ENCODE measurements at regions not wholly inside any gene's neighbourhood (a gene's known extent, or its start where the extent isn't known, plus 50 kb on each side); places are given as distances from the start of the nearest gene placed in this dataset.

DNA sequence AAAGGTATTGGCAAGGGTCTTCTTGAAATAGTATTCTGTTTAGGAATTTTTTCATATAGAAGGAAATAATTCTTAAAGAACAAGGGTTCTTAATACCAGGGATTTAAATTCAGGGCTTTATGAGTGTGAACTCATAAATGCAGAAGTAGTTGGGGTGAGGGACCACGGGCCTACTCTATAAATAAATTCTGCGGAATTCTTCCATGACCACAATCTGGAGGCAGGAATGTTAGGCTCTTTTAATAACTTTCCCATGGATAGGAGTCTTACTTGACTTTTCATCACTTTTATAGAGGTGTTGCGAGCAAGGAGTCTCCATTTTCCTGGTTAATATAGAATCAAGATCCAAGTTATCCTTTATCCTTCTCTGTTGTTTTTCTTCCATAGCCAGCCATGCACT lies 76.7 kb upstream of the SLC4A4 start:
- no peak overlapping the region for H3K27ac ChIP-seq
- no peak overlapping the region for H3K4me3 ChIP-seq (IDR thresholded peaks at IDR 0.05; ENCODE audit: insufficient read depth, low read depth, low read length)
- H4K20me1 ChIP-seq (ENCODE audit: insufficient read depth) = no peaks in the 10 kb centered on the region
- TF ChIP-seq, protein P1, sequence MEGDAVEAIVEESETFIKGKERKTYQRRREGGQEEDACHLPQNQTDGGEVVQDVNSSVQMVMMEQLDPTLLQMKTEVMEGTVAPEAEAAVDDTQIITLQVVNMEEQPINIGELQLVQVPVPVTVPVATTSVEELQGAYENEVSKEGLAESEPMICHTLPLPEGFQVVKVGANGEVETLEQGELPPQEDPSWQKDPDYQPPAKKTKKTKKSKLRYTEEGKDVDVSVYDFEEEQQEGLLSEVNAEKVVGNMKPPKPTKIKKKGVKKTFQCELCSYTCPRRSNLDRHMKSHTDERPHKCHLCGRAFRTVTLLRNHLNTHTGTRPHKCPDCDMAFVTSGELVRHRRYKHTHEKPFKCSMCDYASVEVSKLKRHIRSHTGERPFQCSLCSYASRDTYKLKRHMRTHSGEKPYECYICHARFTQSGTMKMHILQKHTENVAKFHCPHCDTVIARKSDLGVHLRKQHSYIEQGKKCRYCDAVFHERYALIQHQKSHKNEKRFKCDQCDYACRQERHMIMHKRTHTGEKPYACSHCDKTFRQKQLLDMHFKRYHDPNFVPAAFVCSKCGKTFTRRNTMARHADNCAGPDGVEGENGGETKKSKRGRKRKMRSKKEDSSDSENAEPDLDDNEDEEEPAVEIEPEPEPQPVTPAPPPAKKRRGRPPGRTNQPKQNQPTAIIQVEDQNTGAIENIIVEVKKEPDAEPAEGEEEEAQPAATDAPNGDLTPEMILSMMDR (conservative IDR thresholded peaks at IDR 0.05; ENCODE audit: low read depth, low read length) = no peak
- no peak overlapping the region for H2AFZ ChIP-seq (ENCODE audit: low read depth)
- no peak overlapping the region for H3K9ac ChIP-seq
- no peaks in the 10 kb centered on the region for H3K27me3 ChIP-seq (ENCODE audit: insufficient read depth, low read depth)
- no peaks in the 10 kb centered on the region for H3K79me2 ChIP-seq (ENCODE audit: insufficient read depth, low read depth)
- no peak overlapping the region for H3K4me2 ChIP-seq
- H3K4me1 ChIP-seq (ENCODE audit: low read depth, poor library complexity, severe bottlenecking) = peaks cover 8% of the 10 kb centered on the region
- no peaks in the 10 kb centered on the region for H3K36me3 ChIP-seq (ENCODE audit: insufficient read depth)

DNA sequence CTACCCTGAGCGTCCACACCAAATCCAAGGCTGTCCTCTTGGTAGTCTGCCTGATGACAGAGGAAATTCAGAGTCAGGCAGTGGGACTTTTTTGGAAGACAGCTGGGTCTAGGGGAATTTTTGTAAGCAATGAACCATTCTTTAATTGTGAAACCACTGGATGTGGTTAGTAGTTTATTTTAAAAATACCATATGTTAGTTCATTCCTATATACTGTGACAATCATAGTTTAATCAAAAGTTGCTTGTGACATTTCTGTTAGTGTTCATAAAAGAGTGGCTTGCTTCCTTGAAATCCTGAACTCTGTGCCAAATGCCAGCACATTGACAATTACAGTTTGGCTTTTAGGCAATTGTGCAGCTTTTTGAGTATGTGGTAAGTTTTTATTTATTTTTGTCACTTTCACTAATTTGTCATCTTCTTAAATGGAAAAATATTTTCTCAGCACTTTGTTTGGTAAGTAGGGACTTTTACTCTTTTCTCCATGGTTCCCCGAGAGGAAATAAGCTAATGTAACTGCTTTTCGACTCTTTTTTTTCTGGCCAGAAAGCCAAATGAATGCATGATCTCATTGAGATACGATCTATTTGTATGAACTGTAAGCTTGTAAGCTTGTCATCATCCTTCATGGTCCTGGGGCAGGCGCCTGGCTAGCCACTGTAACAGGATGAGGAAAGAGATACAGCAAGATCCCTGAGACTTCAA lies 72.6 kb upstream of the SLC4A4 start:
- H4K20me1 ChIP-seq (ENCODE audit: insufficient read depth) = no peaks in the 10 kb centered on the region
- peaks cover 8% of the 10 kb centered on the region for H3K4me1 ChIP-seq (ENCODE audit: low read depth, poor library complexity, severe bottlenecking)
- H3K27me3 ChIP-seq (ENCODE audit: insufficient read depth, low read depth) = no peaks in the 10 kb centered on the region
- no peak overlapping the region for H3K9ac ChIP-seq
- H3K4me2 ChIP-seq = no peak overlapping the region
- TF ChIP-seq, protein P1 (conservative IDR thresholded peaks at IDR 0.05; ENCODE audit: low read depth, low read length) = no peak
- no peak overlapping the region for H3K27ac ChIP-seq
- H3K4me3 ChIP-seq (IDR thresholded peaks at IDR 0.05; ENCODE audit: insufficient read depth, low read depth, low read length) = no peak overlapping the region
- no peak overlapping the region for H2AFZ ChIP-seq (ENCODE audit: low read depth)
- H3K36me3 ChIP-seq (ENCODE audit: insufficient read depth) = no peaks in the 10 kb centered on the region
- H3K79me2 ChIP-seq (ENCODE audit: insufficient read depth, low read depth) = no peaks in the 10 kb centered on the region

DNA sequence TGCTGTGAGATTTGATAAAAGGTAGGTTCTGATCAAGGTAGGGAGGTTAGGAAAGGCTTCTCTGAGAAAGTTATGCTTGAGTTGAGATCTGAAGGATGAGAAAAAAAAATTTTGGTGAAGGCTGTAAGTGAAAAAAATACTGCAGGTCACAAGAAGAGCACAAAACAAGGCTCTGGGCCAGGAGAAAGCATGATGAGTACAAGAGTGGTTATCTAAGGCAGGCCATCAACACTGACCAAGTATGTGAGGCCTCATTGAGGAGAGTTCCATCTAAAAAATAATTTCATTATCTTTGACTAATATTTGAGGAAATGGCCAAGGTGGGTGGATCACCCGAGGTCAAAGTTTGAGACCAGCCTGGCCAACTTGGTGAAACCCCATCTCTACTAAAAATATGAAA lies 71.6 kb upstream of the SLC4A4 start:
- no peak overlapping the region for H3K9ac ChIP-seq
- H3K27me3 ChIP-seq (ENCODE audit: insufficient read depth, low read depth) = no peaks in the 10 kb centered on the region
- H3K4me2 ChIP-seq = no peak overlapping the region
- H2AFZ ChIP-seq (ENCODE audit: low read depth) = no peak overlapping the region
- H3K79me2 ChIP-seq (ENCODE audit: insufficient read depth, low read depth) = no peaks in the 10 kb centered on the region
- TF ChIP-seq, protein P1 (conservative IDR thresholded peaks at IDR 0.05; ENCODE audit: low read depth, low read length) = no peak
- no peaks in the 10 kb centered on the region for H4K20me1 ChIP-seq (ENCODE audit: insufficient read depth)
- no peak overlapping the region for H3K4me3 ChIP-seq (IDR thresholded peaks at IDR 0.05; ENCODE audit: insufficient read depth, low read depth, low read length)
- no peaks in the 10 kb centered on the region for H3K36me3 ChIP-seq (ENCODE audit: insufficient read depth)
- H3K27ac ChIP-seq = no peak overlapping the region
- H3K4me1 ChIP-seq (ENCODE audit: low read depth, poor library complexity, severe bottlenecking) = peaks cover 8% of the 10 kb centered on the region

DNA sequence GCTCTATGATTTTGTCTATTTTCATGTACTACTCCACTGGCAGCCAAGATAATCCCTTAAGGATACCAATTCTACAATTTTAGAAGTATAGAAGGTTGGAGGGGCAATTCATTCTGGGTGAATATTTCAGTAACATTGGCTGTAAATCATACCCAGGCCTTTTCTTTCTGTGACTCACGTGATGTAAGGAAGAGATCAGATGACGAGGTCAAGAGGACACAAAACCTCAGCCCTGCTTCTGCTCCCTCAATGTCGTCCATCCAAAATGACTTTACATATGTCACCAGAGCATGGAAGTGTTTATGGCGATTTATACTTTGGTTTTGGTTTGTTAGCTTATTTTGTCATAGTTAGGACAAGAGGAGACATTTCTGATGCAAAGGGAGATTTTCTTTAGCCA lies 70.7 kb upstream of the SLC4A4 start:
- H3K27me3 ChIP-seq (ENCODE audit: insufficient read depth, low read depth) = no peaks in the 10 kb centered on the region
- no peaks in the 10 kb centered on the region for H3K79me2 ChIP-seq (ENCODE audit: insufficient read depth, low read depth)
- peaks cover 8% of the 10 kb centered on the region for H3K4me1 ChIP-seq (ENCODE audit: low read depth, poor library complexity, severe bottlenecking)
- TF ChIP-seq, protein P1 (conservative IDR thresholded peaks at IDR 0.05; ENCODE audit: low read depth, low read length) = no peak
- H4K20me1 ChIP-seq (ENCODE audit: insufficient read depth) = no peaks in the 10 kb centered on the region
- H3K4me3 ChIP-seq (IDR thresholded peaks at IDR 0.05; ENCODE audit: insufficient read depth, low read depth, low read length) = no peak overlapping the region
- H3K4me2 ChIP-seq = no peak overlapping the region
- no peak overlapping the region for H2AFZ ChIP-seq (ENCODE audit: low read depth)
- no peak overlapping the region for H3K9ac ChIP-seq
- H3K27ac ChIP-seq = no peak overlapping the region
- H3K36me3 ChIP-seq (ENCODE audit: insufficient read depth) = no peaks in the 10 kb centered on the region
